MCF 10A (cell line): ENCODE measurements at regions not wholly inside any gene's neighbourhood (a gene's known extent, or its start where the extent isn't known, plus 50 kb on each side); places are given as distances from the start of the nearest gene placed in this dataset.

ENCODE experiments used
- BruUV-seq: library from RNA; stranded (reverse); fragments of 400-500 nt; replicated peaks from 2 replicates; lab custom pipeline; 2021; lab: Mats Ljungman, UMichigan
- CTCF ChIA-PET: fragments of 300-600 bp; sonication (Branson Sonifier 250); formaldehyde crosslinking; extraction: SDS; loops from one replicate; lab custom pipeline; 2021; ENCODE audit warnings: antibody characterized with exemption, inconsistent platforms; lab: Yijun Ruan, JAX
- POLR2A ChIA-PET: fragments of 300-600, 350-650 bp; sonication (Branson Sonifier 250); formaldehyde crosslinking; extraction: SDS; loops from one replicate; lab custom pipeline; 2020; ENCODE audit warnings: antibody characterized with exemption, inconsistent platforms; lab: Yijun Ruan, JAX
- DNase-seq: peaks from one replicate; pipeline ENCODE4 v3.0.0-alpha.2; 2018; ENCODE audit not compliant: unreplicated experiment
- H3K27ac Mint-ChIP-seq: one replicate; pipeline ENCODE4 v1.8.0; 2022; ENCODE audit warnings: mild to moderate bottlenecking, low read depth, mixed read lengths; ENCODE audit not compliant: unreplicated experiment
- H3K27me3 Mint-ChIP-seq: one replicate; pipeline ENCODE4 v1.8.0; 2022; ENCODE audit warnings: mixed read lengths; ENCODE audit not compliant: insufficient read depth, unreplicated experiment
- H3K36me3 Mint-ChIP-seq: one replicate; pipeline ENCODE4 v1.8.0; 2022; ENCODE audit warnings: mild to moderate bottlenecking, moderate library complexity, mixed read lengths; ENCODE audit not compliant: insufficient read depth, unreplicated experiment
- H3K4me1 Mint-ChIP-seq: one replicate; pipeline ENCODE4 v1.8.0; 2022; ENCODE audit warnings: mixed read lengths; ENCODE audit not compliant: insufficient read depth, unreplicated experiment
- H3K4me3 Mint-ChIP-seq: one replicate; pipeline ENCODE4 v1.8.0; 2022; ENCODE audit warnings: mild to moderate bottlenecking, moderate library complexity, mixed read lengths; ENCODE audit not compliant: unreplicated experiment
- H3K9me3 Mint-ChIP-seq: one replicate; pipeline ENCODE4 v1.8.0; 2022; ENCODE audit warnings: mixed read lengths; ENCODE audit not compliant: unreplicated experiment
- CTCF ChIP-seq: fragments of 200-600 bp; IDR thresholded peaks from one replicate; pipeline ENCODE4 v1.8.0; 2022; ENCODE audit warnings: antibody characterized with exemption, mild to moderate bottlenecking; ENCODE audit not compliant: unreplicated experiment
- intact Hi-C: fragments of 100-400 bp; cut with micrococcal nuclease; formaldehyde crosslinking; loops from 2 replicates; pipeline ENCODE4 v1.14.1; 2022

GRCh38 chr11:23405350-23405937 lies 545.2 kb upstream of the CCDC179 start:
- DNase-seq, result no peak
- BruUV-seq, result no TSS peak
- Mint-ChIP-seq H3K27me3 (no peaks in the 10 kb centered on the region), H3K36me3 (no peaks in the 10 kb centered on the region), H3K27ac (no peak overlapping the region), H3K9me3 (peaks cover 43% of the 10 kb centered on the region), H3K4me1 (no peaks in the 10 kb centered on the region), H3K4me3 (no peak overlapping the region)
- ChIA-PET CTCF (interaction anchor here (0.6 kb wide), 2 partner anchors 40 to 872 kb away, joined by 3 read pairs; no protein-coding TSS in a partner anchor), POLR2A (no interaction called here)
- intact Hi-C loops, result no loop called here
- TF ChIP-seq CTCF, result no peak

GRCh38 chr11:23406131-23406819 lies 546.0 kb upstream of the CCDC179 start:
- Mint-ChIP-seq H3K9me3 (peaks cover 51% of the 10 kb centered on the region), H3K27me3 (no peaks in the 10 kb centered on the region), H3K27ac (no peak overlapping the region), H3K36me3 (no peaks in the 10 kb centered on the region), H3K4me3 (no peak overlapping the region), H3K4me1 (no peaks in the 10 kb centered on the region)
- intact Hi-C loops, result no loop called here
- no peak for DNase-seq
- no TSS peak for BruUV-seq
- no peak for TF ChIP-seq CTCF
- POLR2A ChIA-PET, result no interaction called here
- CTCF ChIA-PET, result interaction anchor here (0.6 to 0.9 kb wide), 3 partner anchors 15 to 871 kb away, joined by 3 read pairs; no protein-coding TSS in a partner anchor

- no peaks in the 10 kb centered on the region for H3K4me1 Mint-ChIP-seq
- H3K27ac Mint-ChIP-seq, result no peak overlapping the region
- no TSS peak for BruUV-seq
- DNase-seq, result no peak
- peaks cover 38% of the 10 kb centered on the region for H3K9me3 Mint-ChIP-seq
- H3K27me3 Mint-ChIP-seq, result no peaks in the 10 kb centered on the region
- CTCF ChIA-PET, result no interaction called here
- POLR2A ChIA-PET, result no interaction called here
- H3K36me3 Mint-ChIP-seq, result no peaks in the 10 kb centered on the region
- intact Hi-C loops, result no loop called here
- no peak for TF ChIP-seq CTCF
- H3K4me3 Mint-ChIP-seq, result no peak overlapping the region
Measured at GRCh38 chr11:23413057-23413456, 552.8 kb upstream of the CCDC179 start.

GRCh38 chr11:23423104-23423503 lies 562.8 kb upstream of the CCDC179 start:
- Mint-ChIP-seq H3K36me3 (no peaks in the 10 kb centered on the region), H3K27ac (no peak overlapping the region), H3K4me1 (no peaks in the 10 kb centered on the region), H3K4me3 (no peak overlapping the region), H3K27me3 (no peaks in the 10 kb centered on the region), H3K9me3 (peaks cover 8% of the 10 kb centered on the region)
- ChIA-PET POLR2A (no interaction called here), CTCF (no interaction called here)
- intact Hi-C loops, result no loop called here
- no peak for TF ChIP-seq CTCF
- no TSS peak for BruUV-seq
- DNase-seq, result no peak
